CD4-positive, alpha-beta T cell treated with Interleukin-2 at 100 ng/mL for 4 hours (primary cell): ENCODE measurements at regions not wholly inside any gene's neighbourhood (a gene's known extent, or its start where the extent isn't known, plus 50 kb on each side); places are given as distances from the start of the nearest gene placed in this dataset.
"Not testable (repeated sequence)": the region's sequence is repeated elsewhere in the genome, so short reads cannot be mapped to it uniquely, and the experiment has no call there.

ENCODE experiments used
- DNase-seq: peaks from one replicate; pipeline ENCODE4 v3.0.0-alpha.2; 2020; ENCODE audit warnings: low spot score

DNA sequence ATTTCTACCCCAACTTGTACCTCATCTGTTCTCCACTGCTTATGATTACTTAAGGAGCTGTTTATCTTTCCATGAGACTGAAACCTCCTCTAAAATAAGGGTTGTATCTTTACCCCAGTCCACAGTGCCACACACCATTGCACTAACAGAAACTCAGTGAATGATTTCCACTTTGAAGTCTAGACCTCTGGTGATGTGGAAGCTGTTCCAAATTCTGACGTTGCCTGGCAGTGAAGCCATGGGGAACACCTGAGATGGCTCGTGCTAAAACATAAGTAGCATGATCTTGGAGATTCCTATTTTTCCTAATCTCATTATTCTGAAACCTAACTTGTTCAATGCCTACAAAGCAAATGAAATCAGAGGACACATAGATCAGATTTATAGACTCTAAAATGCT is 583.2 kb downstream of the EBF1 start:
- no peak for DNase-seq

DNA sequence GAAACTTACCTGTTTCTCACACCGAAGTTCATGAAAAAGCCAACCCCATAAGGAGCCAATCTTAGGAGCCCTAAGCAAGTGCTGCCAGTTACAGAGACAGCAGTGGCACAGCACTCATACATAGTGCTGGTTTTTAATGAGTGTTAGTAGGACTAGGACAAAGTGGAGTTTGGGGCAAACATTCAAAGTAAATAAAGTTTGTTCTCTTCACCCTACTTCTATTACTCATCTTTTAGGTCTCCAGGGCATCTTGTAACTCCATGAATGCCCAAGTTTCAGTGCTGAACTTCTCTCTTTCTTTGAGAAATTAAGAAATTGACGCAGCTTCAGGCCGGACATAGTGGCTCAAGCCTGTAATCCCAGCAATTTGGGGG is 584.7 kb downstream of the EBF1 start:
- DNase-seq = no peak

DNA sequence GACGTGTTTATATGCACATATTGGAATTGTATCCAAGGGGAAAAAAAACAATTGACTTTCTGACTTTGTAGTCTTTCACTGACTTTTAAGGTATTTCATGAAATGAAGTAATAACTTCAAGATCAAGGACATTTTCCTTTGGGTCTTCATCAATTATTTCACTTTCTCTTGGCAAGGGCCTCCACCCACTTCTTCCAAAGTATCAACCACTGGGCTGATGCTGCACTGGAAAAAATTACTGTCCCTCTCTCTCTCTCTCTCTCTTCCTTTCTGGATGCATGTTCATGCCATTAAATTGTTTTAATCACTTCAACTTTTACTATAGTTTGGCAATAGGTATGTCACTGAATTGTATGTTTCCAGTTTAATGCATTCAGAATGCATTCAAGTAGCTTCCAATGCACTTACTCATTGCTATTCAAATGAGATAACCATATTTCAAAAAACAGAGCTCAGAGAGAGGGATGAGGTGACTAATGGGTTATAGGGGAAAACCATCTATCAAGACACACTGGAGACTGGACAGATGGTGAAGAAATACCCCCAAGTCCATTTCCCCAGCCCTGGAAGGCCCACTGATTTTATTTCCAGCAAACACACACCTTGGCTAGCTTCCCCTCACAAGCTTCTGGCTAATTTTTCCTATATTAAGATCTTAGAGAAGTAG is 585.3 kb downstream of the EBF1 start:
- DNase-seq = no peak

DNA sequence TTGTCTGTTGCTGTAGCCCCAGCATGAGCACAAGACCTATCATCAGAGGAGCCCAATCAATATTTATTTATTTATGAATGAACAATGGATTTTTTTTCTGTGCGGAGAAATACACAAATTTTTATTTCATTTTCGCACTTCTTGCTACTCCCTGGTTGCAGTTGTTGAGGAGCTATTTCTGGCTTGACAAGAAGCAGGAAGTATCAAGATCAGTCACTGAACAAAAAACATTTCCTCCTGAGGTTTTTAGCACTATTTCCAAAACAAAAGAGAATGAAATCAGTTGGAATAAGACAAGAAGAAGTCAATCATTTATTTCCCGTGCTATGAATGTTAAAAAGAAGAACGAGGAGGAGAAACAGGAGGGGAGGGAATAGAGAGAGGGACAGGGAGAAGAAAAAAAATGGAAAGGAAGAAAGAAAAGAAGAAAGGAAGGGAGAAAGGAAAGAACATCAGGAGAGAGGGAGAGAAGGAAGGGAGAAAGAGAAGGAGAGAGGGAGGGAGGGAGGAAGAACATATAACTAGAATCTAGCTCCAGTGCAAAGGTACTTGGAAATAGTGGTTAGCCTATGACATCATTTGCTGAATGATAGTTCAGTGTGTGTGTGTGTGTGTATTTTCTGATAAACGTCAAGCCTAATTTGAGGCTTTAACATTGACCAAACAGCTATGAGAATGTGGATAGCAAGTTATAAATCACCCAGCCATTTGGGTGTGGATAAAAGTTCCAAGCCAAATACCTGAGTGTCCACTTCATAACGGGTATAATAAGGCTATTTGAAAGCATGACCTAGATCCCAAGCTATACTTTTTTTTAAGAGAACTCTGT is 586.0 kb downstream of the EBF1 start:
- DNase-seq = no peak

DNA sequence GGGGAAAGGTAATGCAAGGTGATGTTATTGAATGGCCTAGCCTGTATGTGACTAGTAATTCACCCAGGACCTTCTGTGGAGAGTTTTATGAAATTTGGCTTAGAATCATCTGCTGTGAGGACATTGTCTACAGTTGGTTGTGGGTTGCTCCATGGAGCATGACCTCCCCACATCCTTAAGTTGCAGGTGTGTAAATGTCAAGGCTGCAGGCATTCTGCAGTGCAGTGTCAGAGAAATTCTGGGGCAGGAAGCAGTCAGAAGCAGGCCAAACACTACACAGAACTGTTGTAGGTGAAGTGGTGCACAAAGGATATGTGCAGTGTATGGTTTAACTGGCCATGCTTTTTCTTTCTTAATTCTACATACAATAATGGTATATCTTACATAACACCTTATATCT is 588.3 kb downstream of the EBF1 start:
- no peak for DNase-seq

DNA sequence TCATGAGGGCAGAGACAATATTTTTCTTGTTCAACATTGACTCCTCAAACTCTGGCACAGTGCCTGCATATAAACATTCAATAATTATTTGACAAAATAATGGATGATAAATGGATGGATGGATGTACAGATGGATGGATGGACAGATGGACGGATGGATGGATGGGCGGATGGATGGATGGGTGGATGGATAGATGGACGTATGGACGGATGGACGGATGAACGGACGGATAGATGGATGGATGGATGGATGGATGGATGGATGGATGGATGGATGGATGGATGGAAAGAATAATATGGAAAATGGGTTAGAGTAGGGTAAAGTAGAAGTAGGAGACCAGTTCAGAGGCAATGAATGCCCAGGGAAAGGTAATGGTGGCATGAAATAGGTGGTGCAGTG is 589.2 kb downstream of the EBF1 start:
- no peak for DNase-seq

DNA sequence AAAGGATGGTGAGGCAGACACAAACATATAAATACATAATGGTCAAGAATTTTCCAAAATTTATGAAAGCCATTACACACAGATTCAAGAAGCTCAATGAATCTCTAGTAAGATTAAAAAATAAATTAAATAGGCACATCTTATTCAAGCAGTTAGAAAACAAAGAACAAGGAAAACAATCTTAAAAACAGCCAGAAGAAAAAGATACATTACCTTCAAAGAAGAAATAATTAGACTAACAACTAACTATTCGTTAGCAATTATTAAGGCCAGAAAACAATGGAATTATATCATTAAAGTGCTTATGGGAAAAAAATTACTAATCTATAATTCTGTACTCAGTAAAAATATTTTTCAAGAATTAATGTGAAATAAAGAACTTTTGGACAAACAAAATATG is 593.1 kb downstream of the EBF1 start:
- DNase-seq = no peak

DNA sequence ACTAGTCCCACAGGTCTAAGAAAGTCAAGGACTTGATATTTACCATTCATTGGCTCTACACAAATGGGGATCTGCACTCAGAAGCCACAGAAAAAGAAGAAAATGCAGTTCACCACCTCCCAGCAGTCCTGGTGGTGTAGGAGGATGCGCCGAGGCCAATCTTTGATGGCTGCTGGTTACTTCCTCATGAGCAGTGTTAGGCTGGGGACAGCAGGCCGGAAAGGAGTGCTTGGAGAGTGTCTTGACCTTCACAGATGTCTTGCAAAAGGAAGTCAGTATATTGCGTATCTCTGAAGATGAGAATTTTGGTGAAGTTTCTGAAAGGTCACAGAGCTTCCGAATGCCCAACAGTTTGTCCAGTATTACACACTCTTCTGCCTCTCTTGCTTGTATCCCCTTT is 597.0 kb downstream of the EBF1 start:
- DNase-seq = no peak

DNA sequence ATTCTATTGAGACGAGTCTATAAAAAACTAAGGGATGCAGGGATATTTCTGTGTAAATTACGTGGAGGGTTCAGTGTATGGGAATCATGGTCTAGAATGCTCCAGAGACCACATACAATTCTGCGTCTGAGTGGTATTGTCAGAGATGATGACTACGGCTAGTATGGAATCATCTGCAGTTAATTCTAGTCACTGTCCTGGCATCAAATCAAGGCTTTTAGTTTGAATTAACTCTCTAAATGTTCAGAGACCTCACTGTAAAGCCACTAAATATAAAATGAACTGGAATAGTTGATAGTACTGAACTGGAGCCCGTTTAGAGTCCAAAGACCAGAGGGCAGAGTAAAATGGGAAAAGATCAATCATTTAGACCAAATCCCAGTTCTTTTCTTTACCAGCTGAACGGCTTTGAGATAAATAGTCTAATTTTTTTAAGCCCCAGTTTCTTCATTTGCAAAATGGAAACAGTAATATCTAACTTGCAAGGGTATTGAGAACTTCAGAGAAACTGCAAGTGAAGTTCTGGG is 599.8 kb downstream of the EBF1 start:
- DNase-seq = no peak

DNA sequence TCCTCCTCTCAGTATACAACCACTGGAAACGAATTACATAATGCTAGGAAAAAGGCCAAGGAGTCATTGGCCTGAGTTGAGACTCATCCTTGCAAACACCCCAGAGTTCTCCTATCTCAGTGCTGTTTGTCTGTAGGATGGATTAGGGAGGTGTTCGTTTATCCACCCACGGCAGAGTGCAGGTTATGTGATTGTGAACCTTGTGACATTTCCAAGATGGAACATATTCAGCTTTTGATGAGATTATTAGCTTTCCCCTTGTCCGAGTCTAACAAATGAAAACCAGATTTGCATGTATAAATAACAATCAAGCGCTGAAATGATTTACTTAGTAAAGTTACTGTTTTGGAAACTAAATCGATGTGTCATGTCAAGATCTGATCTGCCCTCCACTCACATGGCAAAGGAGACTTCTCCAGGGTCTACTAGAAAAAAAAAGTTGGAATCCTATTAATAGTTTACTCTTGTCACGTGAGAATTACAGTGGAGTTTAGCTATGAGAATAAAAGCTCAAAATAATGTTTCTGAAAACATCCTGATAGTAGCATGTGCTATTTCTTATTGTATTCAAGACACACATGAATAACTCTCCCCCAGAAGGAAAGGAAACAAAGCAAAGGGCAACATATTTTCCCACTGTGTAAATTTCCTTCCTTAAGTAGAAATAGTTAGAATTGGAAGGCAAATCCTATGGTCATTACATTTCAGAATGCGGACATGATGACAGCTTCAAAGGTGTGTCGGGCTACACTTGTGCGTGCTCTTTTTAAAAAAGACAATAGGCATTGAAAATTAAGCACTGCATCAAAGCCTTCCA is 600.4 kb downstream of the EBF1 start:
- DNase-seq = no peak

DNA sequence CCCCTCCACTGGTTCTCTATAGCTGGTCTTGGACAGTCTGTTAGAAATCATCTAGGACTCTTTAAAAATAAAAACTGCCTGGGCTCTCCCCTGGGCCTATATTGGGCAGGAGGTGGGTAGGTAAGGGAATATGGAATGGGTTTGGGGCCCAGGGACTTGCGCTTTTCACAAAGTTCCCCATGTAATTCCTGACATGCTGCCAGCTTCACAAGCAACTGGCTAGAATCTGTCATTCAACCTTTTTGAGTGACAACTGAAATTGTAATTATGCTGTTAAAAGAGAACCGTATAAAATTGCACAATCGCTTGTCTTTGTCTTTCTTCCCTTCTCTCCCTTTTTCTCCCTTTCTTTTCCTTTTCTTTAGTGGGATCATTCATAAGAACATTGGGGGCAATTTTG is 603.1 kb downstream of the EBF1 start:
- DNase-seq = no peak

DNA sequence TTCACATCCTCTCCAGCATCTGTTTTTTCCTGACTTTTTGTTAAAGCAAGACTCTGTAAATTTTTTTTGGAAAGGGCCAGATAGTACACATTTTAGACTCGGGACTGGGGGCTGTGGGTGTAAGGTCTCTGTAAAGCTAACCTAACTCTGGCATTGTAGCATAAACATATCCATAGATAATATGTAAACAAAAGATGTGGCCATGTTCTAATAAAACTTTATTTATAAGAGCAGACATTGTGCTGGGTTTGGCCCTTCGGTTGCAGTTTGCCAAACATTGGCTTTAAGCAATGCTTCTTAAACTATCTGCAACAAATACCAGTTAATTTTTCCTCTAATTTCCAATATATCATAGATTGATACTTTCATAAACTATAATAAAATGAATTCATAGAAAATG is 605.2 kb downstream of the EBF1 start:
- DNase-seq = no peak

DNA sequence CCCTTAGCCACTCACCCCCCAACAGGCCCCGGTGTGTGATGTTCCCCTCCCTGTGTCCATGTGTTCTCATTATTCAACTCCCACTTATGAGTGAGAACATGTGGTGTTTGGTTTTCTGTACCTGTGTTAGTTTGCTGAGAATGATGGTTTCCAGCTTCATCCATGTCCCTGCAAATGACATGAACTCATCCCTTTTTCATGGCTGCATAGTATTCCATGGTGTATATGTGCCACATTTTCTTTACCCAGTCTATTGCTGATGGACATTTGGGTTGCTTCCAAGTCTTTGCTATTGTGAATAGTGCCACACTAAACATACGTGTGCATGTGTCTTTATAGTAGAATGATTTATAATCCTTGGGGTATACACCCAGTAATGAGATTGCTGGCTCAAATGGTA is 605.7 kb downstream of the EBF1 start:
- DNase-seq = not testable (repeated sequence)

DNA sequence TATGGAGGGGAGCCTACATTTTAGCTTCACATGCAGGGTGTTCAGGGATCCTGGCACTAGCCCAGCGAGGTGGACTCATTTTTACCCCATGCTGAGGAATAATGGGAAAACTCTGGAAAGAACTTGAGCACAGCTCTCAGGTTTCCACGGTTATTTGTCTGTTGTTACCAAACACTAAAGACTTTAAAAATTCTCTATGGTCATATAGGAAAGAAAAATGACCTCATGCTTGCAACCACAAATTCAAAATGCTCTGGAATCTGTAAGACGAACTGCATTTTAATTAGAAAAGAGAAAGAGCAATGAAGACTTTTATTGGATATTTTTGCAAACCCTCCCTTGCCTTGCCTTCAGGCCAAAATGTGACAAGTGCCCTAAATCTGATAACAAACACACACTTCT is 606.9 kb downstream of the EBF1 start:
- no peak for DNase-seq

DNA sequence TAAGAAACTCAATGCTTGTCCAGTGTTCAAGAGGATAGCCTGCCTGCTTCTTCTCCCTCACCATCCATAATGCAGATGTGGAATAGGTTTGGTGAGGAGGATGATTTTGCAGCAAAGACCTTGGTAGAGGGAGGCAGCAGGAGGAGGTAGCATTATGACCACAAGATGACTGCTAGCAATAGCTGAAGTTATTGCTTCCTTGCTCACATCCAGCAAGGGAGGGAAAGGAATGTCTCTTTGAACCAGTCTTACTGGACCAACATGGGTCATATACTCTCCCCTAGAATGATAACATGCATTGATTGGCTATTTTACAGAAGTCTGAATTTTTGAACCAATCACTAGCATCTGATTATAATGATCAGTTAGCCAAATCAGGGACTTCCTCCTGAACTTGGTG is 607.6 kb downstream of the EBF1 start:
- DNase-seq = no peak

DNA sequence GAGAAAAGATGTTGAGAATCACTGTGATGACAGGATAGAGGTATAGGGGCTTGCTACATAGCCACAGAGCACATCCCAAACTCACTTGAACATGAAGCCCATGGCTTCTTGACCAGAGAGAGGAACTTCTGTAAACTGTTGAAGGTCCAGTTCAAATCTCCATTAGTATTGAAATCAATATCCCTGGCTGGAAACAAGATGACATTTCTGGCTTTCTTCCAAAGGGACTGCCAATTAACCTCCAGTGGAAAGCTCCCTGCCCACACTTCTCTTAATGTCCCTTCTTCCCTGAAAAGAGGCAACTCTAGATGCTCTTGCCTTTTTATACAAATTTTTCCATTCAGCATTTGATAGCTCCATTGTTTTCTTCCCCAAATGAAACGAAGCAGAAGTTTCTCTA is 612.1 kb downstream of the EBF1 start:
- DNase-seq = no peak

DNA sequence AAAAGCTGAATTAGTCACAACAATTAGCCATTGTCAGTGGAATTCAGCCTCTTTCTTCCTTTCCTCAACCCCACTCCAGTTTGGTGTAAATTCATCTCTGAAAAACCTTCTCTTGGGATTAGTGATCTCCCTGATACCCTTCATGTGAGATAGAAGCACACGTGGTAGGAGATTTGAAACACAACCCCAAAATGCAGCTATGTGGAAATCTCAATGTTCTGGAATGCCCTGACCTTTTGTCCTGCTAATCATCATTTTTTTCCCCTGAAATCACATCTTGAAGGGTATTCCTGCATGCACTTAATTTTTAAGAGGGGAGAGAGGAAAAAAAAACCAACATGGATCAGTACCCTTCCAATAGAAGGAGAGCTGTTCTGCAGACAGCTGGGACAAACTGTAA is 612.6 kb downstream of the EBF1 start:
- no peak for DNase-seq

DNA sequence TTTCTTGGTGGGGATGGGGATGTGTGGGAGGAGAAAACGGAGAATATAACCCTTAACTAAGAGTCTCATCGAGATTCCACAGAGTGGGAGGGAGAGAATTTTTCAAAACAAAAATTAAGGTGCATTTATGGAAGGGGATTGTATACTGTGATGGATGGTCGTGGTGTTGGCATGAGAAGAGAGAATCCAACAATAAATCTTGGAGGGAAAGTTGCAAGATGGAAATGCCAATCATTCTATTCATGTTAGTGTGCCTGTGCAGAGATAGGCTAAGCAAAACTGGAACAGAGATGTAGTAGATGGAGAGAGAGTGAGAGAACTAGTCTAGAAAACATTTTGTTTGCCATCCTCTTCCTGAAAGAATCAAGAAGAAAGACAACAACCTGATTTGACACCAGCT is 613.1 kb downstream of the EBF1 start:
- DNase-seq = no peak

DNA sequence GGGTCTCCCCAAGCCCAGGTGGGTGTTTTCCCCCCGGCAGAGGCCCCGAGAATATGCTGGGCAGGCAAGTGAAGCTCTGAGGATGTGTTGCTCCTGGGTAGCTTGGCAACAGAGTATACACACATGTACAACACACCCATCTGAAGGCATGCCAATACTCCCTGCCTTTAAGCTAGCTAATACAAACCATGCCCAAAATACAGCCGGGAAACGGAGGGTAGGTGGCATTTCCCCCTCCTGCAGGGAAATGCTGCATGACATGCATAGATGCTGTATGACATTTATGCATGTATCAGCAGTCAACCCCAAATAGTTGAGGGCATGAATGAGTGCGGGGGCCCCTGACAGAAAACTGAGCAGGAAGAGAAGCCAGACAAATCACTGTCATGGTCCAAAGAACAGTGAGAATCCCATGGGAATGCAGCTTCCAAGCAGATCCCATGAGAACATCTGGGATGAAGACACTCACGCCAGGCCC is 614.1 kb downstream of the EBF1 start:
- DNase-seq = no peak

DNA sequence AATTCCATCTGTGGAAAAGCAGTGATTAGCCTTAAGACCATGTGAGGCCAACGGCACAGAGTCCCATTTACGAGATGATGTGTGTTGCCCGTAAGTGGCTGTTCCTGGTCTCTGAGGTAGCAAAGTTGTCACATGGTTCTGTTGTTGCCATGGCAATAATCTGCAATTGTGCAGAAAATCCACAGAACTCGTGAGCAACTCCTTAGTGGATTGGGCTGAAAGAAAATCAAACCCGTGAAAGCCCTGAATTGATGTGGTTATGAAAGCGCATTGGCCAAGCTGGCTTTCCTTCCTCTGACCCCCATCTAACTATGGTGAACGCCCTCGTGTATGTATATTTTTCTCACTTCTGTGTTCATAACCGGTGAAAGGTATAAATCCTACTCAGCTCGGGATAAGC is 614.7 kb downstream of the EBF1 start:
- DNase-seq = no peak

DNA sequence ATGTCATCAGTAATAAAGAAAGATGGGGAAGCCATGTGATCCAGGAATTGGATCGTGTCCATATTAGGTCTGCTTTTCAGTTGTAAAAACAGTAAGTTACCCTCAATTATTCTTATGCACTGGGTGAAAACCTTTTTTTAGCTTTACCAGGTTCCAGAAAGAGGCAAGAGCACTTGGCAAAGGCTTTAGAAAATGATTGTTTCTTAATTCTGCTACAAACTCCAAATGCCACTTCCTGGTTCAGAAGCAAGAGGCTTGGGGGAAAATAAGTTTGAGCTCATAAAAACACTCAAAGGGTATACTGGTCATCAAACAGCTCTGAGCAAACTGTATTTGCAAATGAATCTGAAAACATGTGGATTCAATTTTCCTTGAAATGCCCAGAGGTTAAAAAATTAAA is 615.6 kb downstream of the EBF1 start:
- no peak for DNase-seq

DNA sequence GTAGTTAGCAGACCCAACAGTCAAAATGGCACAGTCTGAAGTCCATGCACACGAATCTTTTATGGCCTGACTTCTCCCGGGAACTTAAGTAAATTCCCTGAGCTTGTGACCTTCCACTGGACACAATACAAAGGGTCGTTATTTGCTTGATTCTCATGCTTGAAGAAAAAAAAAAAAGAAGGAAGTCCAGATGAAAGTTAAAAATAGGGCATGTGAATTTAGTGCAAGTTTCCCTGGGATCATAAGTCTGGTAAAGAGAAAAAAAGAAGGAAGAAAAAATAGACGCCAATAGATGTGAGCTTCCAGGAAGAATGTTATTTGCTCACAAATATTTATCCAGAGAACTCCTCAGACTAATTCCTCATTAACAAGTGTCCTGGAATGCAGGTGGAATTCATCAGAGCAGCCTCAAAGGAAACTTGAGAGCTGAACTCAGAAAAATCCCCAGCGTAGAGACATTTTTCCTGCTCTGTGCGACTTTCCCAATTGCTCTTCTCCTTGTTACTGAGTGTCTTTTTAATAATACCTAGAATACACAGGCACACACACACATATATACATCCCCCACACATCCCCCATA is 616.3 kb downstream of the EBF1 start:
- DNase-seq = no peak
